ENCODE measurements at regions not wholly inside any gene's neighbourhood (a gene's known extent, or its start where the extent isn't known, plus 50 kb on each side); places are given as distances from the start of the nearest gene placed in this dataset.
"Not testable (repeated sequence)": the region's sequence is repeated elsewhere in the genome, so short reads cannot be mapped to it uniquely, and the experiment has no call there.

DNA sequence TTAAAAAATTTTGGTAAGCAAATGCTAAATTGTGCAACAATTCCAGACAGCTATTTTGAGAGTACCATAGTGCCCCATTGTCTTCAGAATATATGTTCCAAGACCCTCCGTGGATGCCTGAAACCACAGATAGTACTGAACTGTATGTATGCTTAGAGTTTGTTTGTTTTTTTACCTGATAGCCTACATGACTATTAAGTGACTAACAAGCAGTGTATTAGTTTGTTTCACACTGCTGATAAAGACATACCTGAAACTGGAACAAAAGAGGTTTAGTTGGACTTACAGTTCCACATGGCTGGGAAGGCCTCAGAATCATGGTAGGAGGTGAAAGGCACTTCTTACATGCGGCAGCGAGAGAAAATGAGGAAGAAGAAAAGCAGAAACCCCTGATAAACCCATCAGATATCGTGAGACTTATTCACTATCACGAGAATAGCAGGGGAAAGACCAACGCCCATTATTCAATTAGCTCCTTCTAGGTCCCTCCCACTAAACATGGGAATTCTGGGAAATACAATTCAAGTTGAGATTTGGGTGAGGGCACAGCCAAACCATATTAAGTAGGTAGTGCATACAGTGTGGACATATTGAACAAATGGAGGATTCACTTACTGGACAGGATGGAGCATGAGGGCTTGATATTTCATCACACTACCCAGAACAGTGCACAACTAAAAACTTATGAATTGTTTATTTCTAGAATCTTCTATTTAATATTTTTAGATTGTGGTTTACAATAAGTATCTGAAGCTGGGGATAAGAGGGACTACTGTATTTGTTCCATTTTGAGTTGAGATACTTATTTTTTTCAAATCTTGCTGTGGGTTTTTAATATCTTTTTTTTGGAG is 78.5 kb downstream of the LHX9 start:
- DNase-seq (ENCODE audit: insufficient read length, low spot score) (no peak), FAIRE-seq (peak; percentile 79)
- TF ChIP-seq, protein P1, sequence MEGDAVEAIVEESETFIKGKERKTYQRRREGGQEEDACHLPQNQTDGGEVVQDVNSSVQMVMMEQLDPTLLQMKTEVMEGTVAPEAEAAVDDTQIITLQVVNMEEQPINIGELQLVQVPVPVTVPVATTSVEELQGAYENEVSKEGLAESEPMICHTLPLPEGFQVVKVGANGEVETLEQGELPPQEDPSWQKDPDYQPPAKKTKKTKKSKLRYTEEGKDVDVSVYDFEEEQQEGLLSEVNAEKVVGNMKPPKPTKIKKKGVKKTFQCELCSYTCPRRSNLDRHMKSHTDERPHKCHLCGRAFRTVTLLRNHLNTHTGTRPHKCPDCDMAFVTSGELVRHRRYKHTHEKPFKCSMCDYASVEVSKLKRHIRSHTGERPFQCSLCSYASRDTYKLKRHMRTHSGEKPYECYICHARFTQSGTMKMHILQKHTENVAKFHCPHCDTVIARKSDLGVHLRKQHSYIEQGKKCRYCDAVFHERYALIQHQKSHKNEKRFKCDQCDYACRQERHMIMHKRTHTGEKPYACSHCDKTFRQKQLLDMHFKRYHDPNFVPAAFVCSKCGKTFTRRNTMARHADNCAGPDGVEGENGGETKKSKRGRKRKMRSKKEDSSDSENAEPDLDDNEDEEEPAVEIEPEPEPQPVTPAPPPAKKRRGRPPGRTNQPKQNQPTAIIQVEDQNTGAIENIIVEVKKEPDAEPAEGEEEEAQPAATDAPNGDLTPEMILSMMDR (IDR thresholded peaks at IDR 0.05; ENCODE audit: insufficient read depth, missing control alignments), result no peak

DNA sequence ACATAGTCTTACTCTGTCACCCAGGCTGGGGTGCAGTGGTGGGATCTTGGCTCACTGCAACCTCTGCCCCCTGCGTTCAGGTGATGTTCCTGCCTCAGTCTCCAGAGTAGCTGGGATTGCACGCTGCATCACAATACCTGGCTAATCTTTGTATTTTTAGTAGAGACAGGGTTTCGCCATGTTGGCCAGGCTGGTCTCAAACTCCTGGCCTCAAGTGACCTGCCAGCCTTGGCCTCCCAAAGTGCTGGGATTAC is 79.0 kb downstream of the LHX9 start:
- not testable (repeated sequence) for DNase-seq (ENCODE audit: insufficient read length, low spot score); FAIRE-seq

DNA sequence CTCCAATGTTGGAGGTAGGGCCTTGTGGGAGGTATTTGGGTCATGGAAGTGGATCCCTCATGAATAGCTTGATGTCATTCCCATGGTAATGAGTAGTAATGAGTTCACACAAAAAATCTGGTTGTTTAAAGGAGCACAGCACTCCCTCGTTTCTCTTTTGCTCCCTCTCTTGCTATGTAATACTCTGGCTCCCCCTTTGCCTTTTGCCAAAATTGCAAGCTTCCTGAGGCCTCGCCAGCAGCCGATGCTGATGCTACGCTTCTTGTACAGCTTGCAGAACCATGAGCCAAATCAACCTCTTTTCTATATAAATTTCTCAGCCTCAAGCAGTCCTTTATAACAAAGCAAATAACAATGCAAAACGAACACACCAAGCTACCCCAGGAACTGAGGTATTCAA is 80.9 kb downstream of the LHX9 start:
- no peak for DNase-seq (ENCODE audit: insufficient read length, low spot score)
- no peak for FAIRE-seq
- TF ChIP-seq, protein P1 (IDR thresholded peaks at IDR 0.05; ENCODE audit: insufficient read depth, missing control alignments), result no peak

- TF ChIP-seq, protein P1 (IDR thresholded peaks at IDR 0.05; ENCODE audit: insufficient read depth, missing control alignments), result no peak
- FAIRE-seq, result peak; percentile 67
- DNase-seq (ENCODE audit: insufficient read length, low spot score), result no peak
Observed at GRCh38 chr1:198001776-198002408, 84.7 kb downstream of the LHX9 start.

- TF ChIP-seq, protein P1 (IDR thresholded peaks at IDR 0.05; ENCODE audit: insufficient read depth, missing control alignments), result no peak
- FAIRE-seq (peak; percentile 80), DNase-seq (ENCODE audit: insufficient read length, low spot score) (no peak)
Observed at GRCh38 chr1:198003468-198003867, 86.3 kb downstream of the LHX9 start.

- no peak for DNase-seq (ENCODE audit: insufficient read length, low spot score)
- TF ChIP-seq, protein P1 (IDR thresholded peaks at IDR 0.05; ENCODE audit: insufficient read depth, missing control alignments), result no peak
- peak; percentile 73 for FAIRE-seq
Observed at GRCh38 chr1:198007011-198007410, 89.8 kb downstream of the LHX9 start.

GRCh38 chr1:198007687-198008607 is 90.8 kb downstream of the LHX9 start:
- TF ChIP-seq, protein P1 (IDR thresholded peaks at IDR 0.05; ENCODE audit: insufficient read depth, missing control alignments), result no peak
- no peak for FAIRE-seq
- no peak for DNase-seq (ENCODE audit: insufficient read length, low spot score)

Measured in D721Med (cell line).